ENCODE measurements at regions not wholly inside any gene's neighbourhood (a gene's known extent, or its start where the extent isn't known, plus 50 kb on each side); places are given as distances from the start of the nearest gene placed in this dataset.

GRCh38 chr12:17971850-17972249 lies 118.1 kb downstream of the RERGL start:
- TF ChIP-seq CTCF (IDR thresholded peaks at IDR 0.05; ENCODE audit: insufficient read depth, low read depth, low read length, missing control alignments): no peak
- no peak for DNase-seq (ENCODE audit: low read depth)
- H3K4me3 ChIP-seq (ENCODE audit: low read depth, low read length): no peak overlapping the region

GRCh38 chr12:17954788-17955187 lies 135.2 kb downstream of the RERGL start:
- DNase-seq (ENCODE audit: low read depth): no peak
- no peak overlapping the region for H3K4me3 ChIP-seq (ENCODE audit: low read depth, low read length)
- TF ChIP-seq CTCF (IDR thresholded peaks at IDR 0.05; ENCODE audit: insufficient read depth, low read depth, low read length, missing control alignments): no peak

- H3K4me3 ChIP-seq (ENCODE audit: low read depth, low read length): no peak overlapping the region
- no peak for TF ChIP-seq CTCF (IDR thresholded peaks at IDR 0.05; ENCODE audit: insufficient read depth, low read depth, low read length, missing control alignments)
- no peak for DNase-seq (ENCODE audit: low read depth)
Measured at GRCh38 chr12:17950898-17951297, 139.1 kb downstream of the RERGL start.

- DNase-seq (ENCODE audit: low read depth): no peak
- TF ChIP-seq CTCF (IDR thresholded peaks at IDR 0.05; ENCODE audit: insufficient read depth, low read depth, low read length, missing control alignments): no peak
Measured at GRCh38 chr12:17949558-17950141, 140.3 kb downstream of the RERGL start.

GRCh38 chr12:17928708-17929366 lies 161.2 kb downstream of the RERGL start:
- no peak overlapping the region for H3K4me3 ChIP-seq (ENCODE audit: low read depth, low read length)
- TF ChIP-seq CTCF (IDR thresholded peaks at IDR 0.05; ENCODE audit: insufficient read depth, low read depth, low read length, missing control alignments): no peak
- DNase-seq (ENCODE audit: low read depth): no peak

More at GRCh38 chr12:17949558-17950141, 140.3 kb downstream of the RERGL start:
- no peak overlapping the region for H3K4me3 ChIP-seq (ENCODE audit: low read depth, low read length)

- TF ChIP-seq CTCF (IDR thresholded peaks at IDR 0.05; ENCODE audit: insufficient read depth, low read depth, low read length, missing control alignments): no peak
- no peak overlapping the region for H3K4me3 ChIP-seq (ENCODE audit: low read depth, low read length)
- no peak for DNase-seq (ENCODE audit: low read depth)
Measured at GRCh38 chr12:17918013-17918412, 172.0 kb downstream of the RERGL start.

- no peak for TF ChIP-seq CTCF (IDR thresholded peaks at IDR 0.05; ENCODE audit: insufficient read depth, low read depth, low read length, missing control alignments)
- no peak overlapping the region for H3K4me3 ChIP-seq (ENCODE audit: low read depth, low read length)
- DNase-seq (ENCODE audit: low read depth): no peak
Measured at GRCh38 chr12:17884581-17884980, 205.4 kb downstream of the RERGL start.

Data from GM12865 (cell line).